Thyroid gland (tissue), 4 donors: ENCODE measurements at regions not wholly inside any gene's neighbourhood (a gene's known extent, or its start where the extent isn't known, plus 50 kb on each side); places are given as distances from the start of the nearest gene placed in this dataset.

Source experiments
- DNase-seq, 2 donors: peaks; one replicate each; pipeline ENCODE4 v3.0.0-alpha.2; 2019
- H3K27ac ChIP-seq, 3 donors: fragments of 200-600 bp; sonication (generic); 1 replicate in 2 of 3; 2 replicates in 1 of 3; pipeline ENCODE4 v1.5.1; 2016 to 2019; ENCODE audit warnings: mild to moderate bottlenecking in 1 of 3, moderate library complexity in 1 of 3
- H3K27me3 ChIP-seq: fragments of 200-600 bp; sonication (generic); one replicate; pipeline ENCODE4 v1.5.1; 2019
- H3K36me3 ChIP-seq, 2 donors: fragments of 200-600 bp; sonication (generic); one replicate each; pipeline ENCODE4 v1.5.1; 2016 to 2019
- H3K4me1 ChIP-seq, 2 donors: fragments of 200-600 bp; sonication (generic); one replicate each; pipeline ENCODE4 v1.5.1; 2017 to 2019
- H3K4me3 ChIP-seq, 3 donors: fragments of 200-600 bp; sonication (generic); replicated peaks in 1 of 3; 1 replicate in 2 of 3; 2 replicates in 1 of 3; pipeline ENCODE4 v1.5.1; 2016; ENCODE audit warnings: mild to moderate bottlenecking in 1 of 3
- H3K9me3 ChIP-seq: fragments of 200-600 bp; sonication (generic); one replicate; pipeline ENCODE4 v1.5.1; 2017
- CTCF ChIP-seq, 6 experiments: fragments of 200-600 bp in 3 of 6; fragments of 450-650 bp in 3 of 6; sonication (generic) in 3 of 6; IDR thresholded peaks; one replicate each; pipeline ENCODE4 v1.5.1; 2016 to 2019; ENCODE audit warnings: antibody characterized with exemption in 6 of 6, mild to moderate bottlenecking in 2 of 6, inconsistent platforms in 1 of 6, moderate library complexity in 1 of 6
- POLR2A ChIP-seq, 2 donors: fragments of 450-650 bp; IDR thresholded peaks; one replicate each; pipeline ENCODE4 v1.6.1; 2017; ENCODE audit warnings: antibody characterized with exemption in 2 of 2, mild to moderate bottlenecking in 2 of 2, moderate library complexity in 1 of 2
- WGBS, 2 donors: methylation state at CpG; one replicate each; pipeline ENCODE4 v1.1.5; 2017; 5-methylcytosine and 5-hydroxymethylcytosine counted together
- intact Hi-C: fragments of 100-400 bp; cut with DNase I; formaldehyde crosslinking; loops from one replicate; pipeline ENCODE4 v1.15.1; 2023

- TF ChIP-seq POLR2A (IDR thresholded peaks at IDR 0.05), result no peak
- no peak for TF ChIP-seq CTCF (IDR thresholded peaks at IDR 0.05)
- H3K9me3 ChIP-seq, result no peaks in the 10 kb centered on the region
- H3K36me3 ChIP-seq, result no peaks in the 10 kb centered on the region
- no peaks in the 10 kb centered on the region for H3K27me3 ChIP-seq
- WGBS, 2 donors, result 22 to 29% methylated on average over 3 of the region's 3 CpGs
- no peaks in the 10 kb centered on the region for H3K4me1 ChIP-seq
- no peak for DNase-seq
- intact Hi-C loops, result no loop called here
- H3K27ac ChIP-seq, result no peak overlapping the region
- no peak overlapping the region for H3K4me3 ChIP-seq
Observed at GRCh38 chr4:66927937-66928336, 617.4 kb downstream of the CENPC start.

GRCh38 chr4:66926687-66927086 lies 618.6 kb downstream of the CENPC start:
- TF ChIP-seq CTCF (IDR thresholded peaks at IDR 0.05) (no peak), POLR2A (IDR thresholded peaks at IDR 0.05) (no peak)
- no peak for DNase-seq

DNA sequence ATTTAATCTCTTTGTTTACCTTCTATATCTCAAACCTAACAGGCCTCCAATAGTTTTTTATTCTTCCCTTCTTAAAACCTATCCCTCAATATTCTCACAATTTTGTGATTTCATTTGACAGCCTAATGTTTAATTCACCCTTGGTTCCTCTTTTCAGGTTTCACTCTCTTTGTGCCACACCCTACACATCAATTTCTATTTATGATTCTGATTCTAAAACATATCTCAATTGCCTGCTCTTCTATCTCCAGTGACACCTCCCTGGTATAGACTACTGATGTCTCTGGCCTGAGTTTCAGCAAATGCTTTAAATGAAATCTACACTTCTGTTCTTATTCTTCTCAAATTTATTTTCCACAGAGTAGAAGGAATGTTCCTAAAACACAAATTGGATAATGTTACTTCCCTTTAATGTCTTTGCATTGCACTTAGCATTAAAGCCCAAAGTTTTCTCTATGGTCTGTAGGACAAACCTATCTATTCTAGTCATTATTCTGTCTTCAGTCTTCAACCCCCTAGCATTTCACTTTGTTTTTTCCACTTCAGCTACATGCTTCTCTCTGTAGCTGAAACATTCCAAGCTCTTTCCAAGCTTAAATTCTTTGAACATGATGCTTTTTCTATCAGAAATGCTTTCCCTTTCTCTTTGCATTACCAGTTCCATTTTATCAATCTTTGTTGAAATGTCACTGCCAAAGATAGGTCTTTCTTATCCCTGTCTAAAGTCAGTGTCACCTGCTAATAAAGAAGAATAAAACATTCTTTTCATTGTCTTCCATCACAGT lies 622.0 kb downstream of the CENPC start:
- H3K27ac ChIP-seq, result no peak overlapping the region
- no peaks in the 10 kb centered on the region for H3K27me3 ChIP-seq
- no peak for DNase-seq
- H3K36me3 ChIP-seq, result no peaks in the 10 kb centered on the region
- intact Hi-C loops, result no loop called here
- TF ChIP-seq POLR2A (IDR thresholded peaks at IDR 0.05) (no peak), CTCF (IDR thresholded peaks at IDR 0.05) (no peak)
- no peaks in the 10 kb centered on the region for H3K4me1 ChIP-seq
- H3K4me3 ChIP-seq, result no peak overlapping the region
- no peaks in the 10 kb centered on the region for H3K9me3 ChIP-seq

More at GRCh38 chr4:66926687-66927086, 618.6 kb downstream of the CENPC start:
- WGBS, 2 donors, result 96 to 98% methylated on average over 3 of the region's 3 CpGs
- intact Hi-C loops, result no loop called here
- H3K4me1 ChIP-seq, result no peaks in the 10 kb centered on the region
- no peaks in the 10 kb centered on the region for H3K36me3 ChIP-seq
- H3K27me3 ChIP-seq, result no peaks in the 10 kb centered on the region
- H3K9me3 ChIP-seq, result no peaks in the 10 kb centered on the region
- H3K27ac ChIP-seq, result no peak overlapping the region
- no peak overlapping the region for H3K4me3 ChIP-seq

DNA sequence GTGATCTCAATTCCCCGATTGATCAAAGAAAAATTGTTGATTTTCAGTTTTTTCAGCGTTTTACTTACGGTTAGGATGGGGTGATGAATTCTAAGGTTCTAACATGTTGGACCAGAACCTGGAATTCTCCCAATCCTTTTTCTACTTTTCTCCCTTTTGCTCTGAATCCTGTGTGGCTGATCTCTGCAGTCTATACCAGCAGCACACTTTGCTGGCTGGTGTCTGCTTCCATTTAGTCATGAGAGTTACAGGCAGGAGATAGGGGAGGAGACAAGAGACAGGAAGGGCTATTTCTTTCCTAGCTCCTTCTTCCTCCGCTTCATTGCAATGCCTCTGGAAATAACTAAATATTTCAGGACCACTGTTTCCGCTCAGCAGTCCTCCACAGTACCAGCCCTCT lies 623.9 kb downstream of the CENPC start:
- H3K4me1 ChIP-seq, result no peaks in the 10 kb centered on the region
- intact Hi-C loops, result no loop called here
- no peak for TF ChIP-seq CTCF (IDR thresholded peaks at IDR 0.05)
- no peak for TF ChIP-seq POLR2A (IDR thresholded peaks at IDR 0.05)
- H3K27me3 ChIP-seq, result no peaks in the 10 kb centered on the region
- H3K9me3 ChIP-seq, result no peaks in the 10 kb centered on the region
- H3K27ac ChIP-seq, result no peak overlapping the region
- no peak overlapping the region for H3K4me3 ChIP-seq
- WGBS, 2 donors, result 66 to 68% methylated on average over 5 of the region's 5 CpGs
- no peak for DNase-seq
- no peaks in the 10 kb centered on the region for H3K36me3 ChIP-seq

GRCh38 chr4:66920514-66920913 lies 624.8 kb downstream of the CENPC start:
- Histone ChIP-seq H3K36me3 (no peaks in the 10 kb centered on the region), H3K27me3 (no peaks in the 10 kb centered on the region), H3K4me3 (no peak overlapping the region), H3K9me3 (no peaks in the 10 kb centered on the region), H3K4me1 (no peaks in the 10 kb centered on the region), H3K27ac (no peak overlapping the region)
- no peak for TF ChIP-seq POLR2A (IDR thresholded peaks at IDR 0.05)
- TF ChIP-seq CTCF (IDR thresholded peaks at IDR 0.05), result no peak
- no peak for DNase-seq
- 84 to 86% methylated on average over 10 of the region's 10 CpGs for WGBS, 2 donors
- intact Hi-C loops, result no loop called here
